T-helper 2 cell treated with Interferon-gamma antibody and Interleukin-4, amounts not matched to agents 100 ng/mL and 5 ng/mL, for 36 hours (primary cell): ENCODE measurements at regions not wholly inside any gene's neighbourhood (a gene's known extent, or its start where the extent isn't known, plus 50 kb on each side); places are given as distances from the start of the nearest gene placed in this dataset.
"Not testable (repeated sequence)": the region's sequence is repeated elsewhere in the genome, so short reads cannot be mapped to it uniquely, and the experiment has no call there.

Source experiments
- intact Hi-C: fragments of 100-400 bp; cut with micrococcal nuclease; formaldehyde crosslinking; loops from one replicate; pipeline ENCODE4 v1.15.1; 2023

DNA sequence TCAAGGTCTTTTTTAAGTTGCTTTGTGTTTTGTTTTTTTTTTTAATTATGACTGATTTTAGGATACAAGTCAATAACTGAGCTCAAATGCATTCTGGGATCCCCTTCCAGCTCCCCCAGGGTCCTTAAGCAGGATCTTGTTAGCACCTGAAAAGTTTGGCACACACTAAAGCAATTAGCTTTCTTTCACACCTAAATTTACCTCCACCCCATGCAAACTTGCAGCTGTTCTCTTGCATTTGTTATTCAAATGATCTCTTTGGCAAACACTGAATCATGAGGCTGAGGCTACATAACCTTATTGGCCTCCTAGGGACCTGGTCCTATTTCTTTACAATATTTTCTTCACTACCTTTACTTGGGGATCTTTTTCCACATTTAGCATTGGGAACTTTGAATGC is 2026.1 kb upstream of the CELF4 start:
- intact Hi-C loops = no loop called here

DNA sequence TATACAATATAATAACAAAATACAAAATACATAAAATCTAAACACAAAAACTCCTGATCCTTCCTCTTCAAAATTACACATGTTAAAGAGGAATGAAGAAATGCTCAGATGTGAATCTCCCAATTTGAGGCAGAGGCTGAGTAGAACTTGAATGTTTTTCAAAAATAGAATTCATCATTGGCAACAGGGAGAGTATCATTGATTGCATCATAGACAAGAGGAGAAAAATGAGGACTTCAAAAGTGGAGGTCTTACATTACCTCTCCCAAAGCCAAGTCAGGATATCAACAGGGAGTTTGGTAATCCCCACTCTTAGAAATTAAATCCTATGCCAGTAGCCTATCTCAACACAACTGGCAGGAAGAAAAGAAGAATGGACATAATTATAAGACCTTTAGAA is 2023.9 kb upstream of the CELF4 start:
- intact Hi-C loops = no loop called here

DNA sequence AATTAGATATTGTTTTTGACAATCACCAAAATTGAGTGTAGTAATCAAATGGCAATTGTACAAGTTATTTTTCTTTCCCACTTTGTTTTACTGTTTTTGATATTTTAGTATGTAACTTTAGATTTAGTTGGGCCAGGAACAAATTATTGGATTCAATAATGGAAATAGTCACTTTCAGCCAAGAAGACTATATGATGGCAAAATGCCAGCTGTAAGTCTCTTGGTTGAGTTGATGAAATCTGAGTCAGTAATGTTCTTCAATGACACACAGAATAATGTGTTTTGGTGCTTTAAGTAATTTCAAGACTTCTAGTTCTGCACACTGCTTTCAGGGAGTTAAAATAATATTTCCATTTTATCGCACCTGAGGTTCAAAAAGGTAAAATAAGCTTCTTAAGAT is 2022.0 kb upstream of the CELF4 start:
- intact Hi-C loops = no loop called here

DNA sequence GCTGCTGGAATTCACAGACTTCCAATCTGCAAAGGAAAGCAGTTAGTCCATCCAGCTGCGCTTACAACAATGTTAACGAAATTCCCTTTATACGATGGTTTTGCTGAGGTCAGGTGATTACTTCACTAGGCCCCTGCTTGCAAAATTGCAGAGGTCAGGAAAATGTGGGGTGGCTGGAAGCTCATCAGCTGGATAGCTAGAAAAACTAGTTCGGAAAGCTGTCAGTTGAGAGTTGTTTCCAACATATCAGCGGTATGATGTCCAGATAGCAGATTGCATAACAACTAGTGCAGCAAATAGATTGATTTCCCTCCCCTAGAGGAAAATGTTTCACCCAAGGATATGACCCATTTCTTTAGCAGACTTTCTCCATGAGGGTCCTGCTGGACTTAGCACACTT is 2021.1 kb upstream of the CELF4 start:
- intact Hi-C loops = no loop called here

DNA sequence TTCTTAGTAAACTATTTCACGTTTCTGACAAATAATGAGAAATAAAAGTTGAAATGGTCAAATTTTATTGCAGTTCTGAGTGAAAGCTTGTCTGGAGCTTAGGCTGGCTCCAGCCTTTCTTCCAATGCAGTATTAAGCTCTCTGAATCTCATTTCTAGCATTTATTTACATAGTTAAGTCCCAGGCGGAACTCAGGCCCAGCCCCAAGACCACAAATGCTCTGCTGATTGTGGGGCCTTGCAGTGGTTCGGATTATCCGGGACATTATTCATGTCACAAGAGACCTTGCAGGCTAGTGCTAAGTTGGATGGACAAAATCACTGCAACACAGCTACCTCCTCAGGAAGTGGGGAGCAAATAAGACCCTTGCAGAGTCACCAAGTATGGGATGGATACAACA is 2009.3 kb upstream of the CELF4 start:
- intact Hi-C loops = no loop called here

DNA sequence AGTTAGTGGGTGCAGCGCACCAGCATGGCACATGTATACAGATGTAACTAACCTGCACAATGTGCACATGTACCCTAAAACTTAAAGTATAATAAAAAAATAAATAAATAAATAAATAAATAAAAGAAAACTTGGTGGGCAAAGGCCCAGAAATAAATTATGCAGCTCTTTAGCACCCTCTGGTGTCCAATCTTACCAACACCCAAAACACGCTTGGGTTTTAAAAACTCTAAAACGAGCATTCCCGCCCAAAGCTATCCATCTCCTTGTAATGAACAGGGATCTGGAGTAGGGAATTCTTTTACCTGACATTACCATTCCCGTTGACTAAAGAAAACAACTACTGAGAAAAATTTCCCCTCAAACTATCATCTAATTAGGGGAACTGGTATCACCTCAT is 2005.9 kb upstream of the CELF4 start:
- intact Hi-C loops = no loop called here

DNA sequence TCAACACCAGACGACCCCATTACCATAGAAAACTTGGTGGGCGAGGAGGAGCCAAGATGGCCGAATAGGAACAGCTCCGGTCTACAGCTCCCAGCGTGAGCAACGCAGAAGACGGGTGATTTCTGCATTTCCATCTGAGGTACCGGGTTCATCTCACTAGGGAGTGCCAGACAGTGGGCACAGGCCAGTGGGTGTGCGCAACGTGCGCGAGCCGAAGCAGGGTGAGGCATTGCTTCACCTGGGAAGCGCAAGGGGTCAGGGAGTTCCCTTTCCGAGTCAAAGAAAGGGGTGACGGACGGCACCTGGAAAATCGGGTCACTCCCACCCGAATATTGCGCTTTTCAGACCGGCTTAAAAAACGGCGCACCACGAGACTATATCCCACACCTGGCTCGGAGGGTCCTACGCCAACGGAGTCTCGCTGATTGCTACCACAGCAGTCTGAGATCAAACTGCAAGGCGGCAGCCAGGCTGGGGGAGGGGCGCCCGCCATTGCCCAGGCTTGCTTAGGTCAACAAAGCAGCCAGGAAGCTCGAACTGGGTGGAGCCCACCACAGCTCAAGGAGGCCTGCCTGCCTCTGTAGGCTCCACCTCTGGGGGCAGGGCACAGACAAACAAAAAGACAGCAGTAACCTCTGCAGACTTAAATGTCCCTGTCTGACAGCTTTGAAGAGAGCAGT is 2000.1 kb upstream of the CELF4 start:
- intact Hi-C loops = not testable (repeated sequence)

DNA sequence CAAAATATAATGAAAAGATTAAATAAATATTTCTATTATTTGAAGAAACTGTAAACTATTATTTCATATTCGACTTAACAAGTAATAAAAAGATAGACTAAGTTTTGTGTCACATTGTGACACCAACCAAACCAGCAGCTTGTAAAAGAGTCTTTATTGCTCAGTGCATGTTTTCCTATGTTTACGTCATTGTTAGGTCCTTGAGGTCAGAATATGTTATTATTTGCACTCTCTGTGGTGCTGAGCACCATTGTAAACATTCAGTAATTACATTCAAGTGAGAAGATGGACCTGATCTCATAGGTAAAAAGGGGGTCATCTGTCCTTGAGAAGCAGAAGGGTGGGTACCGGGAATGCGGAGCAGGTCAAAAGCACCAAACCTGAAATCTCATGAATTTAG is 1999.1 kb upstream of the CELF4 start:
- intact Hi-C loops = no loop called here

DNA sequence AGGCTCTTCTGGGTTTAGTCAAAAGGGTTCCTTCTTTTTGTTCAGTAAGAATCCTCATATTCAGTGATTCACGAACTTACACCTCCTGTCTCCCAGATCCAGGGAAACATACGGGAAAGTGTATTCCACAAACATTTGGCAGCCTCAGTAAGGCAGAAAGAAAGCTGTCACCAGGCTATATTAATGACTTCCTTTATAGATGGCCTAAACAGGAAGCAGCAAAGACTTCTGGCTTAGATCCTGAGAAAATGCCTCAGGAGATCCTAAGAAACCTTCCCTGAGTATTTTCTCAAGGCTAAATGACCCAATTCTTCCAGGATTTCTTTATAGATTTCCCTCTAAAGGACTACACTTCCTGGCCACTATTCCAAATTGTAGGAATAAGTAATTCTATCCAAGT is 1995.5 kb upstream of the CELF4 start:
- intact Hi-C loops = no loop called here

DNA sequence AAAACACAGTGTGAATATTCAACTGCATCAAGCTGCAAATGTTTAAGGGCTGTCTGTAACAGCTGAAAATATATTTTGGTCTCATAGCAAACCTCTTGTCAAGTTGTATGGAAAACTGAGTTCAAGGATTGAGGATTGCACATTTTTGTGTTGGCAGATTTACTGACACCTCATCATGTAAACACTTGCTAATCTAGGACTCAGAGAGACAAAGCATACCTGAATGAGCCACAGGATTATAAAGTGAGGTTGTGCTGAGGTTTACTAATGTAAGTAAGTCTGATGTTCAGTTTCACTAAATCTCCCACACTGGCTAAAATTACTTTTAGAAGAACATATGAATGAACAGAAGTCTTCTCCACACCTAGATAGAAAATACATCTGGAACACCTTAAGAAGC is 1993.1 kb upstream of the CELF4 start:
- intact Hi-C loops = no loop called here

DNA sequence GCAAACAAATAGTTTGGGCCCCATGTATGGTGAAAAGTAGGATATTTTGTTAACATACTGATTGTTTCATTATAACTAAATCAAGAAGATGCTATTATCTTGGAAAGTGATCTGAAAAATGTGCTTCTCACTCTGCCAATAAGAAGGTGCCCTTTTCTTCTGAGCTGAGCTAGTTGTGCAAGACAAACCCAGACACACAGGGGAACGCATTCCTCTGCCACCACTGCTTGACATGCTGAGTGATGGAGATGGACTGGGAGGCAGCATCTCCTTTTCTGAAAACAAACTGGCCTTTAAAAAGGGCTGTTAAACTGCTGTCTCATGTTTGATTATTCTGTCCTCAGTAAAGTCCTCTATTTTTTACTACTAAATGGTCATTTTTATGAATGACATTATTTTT is 1989.9 kb upstream of the CELF4 start:
- intact Hi-C loops = no loop called here

DNA sequence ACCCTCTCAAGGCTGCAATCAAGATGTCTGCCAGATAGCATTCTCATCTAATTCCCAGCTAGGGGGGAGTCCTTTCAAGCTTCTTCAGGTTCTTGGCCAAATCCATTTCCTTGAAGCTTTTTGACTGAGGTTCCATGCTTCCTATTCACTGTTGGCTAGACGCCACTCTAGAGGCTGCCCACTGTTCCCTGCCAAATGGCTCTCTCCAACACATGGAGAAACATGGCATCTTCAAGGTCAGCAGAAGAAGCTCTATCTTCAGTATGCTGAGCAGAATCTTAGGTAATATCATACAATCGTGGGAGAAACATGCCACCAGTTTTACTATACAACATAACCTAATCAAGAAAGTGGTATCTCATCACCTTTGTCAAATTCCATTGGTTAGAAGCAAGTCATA is 1985.1 kb upstream of the CELF4 start:
- intact Hi-C loops = no loop called here

DNA sequence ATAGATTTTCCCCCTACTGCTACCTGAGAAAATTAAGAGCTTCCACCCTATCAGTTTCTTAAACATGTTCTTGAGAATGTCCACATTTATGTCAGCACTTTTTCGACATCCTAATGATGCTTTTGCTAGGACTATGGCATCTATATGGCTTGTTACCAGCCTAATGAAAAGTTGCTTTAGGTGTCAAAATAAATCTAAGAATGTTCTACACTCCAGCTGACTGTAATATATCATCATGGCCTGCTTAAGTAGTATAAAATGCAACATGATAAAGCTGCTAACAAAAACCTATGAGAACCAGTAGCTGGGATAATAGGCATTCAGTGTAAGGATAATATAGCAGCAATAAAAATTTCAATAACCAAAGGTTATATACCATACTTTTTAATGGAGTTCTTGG is 1983.5 kb upstream of the CELF4 start:
- intact Hi-C loops = no loop called here

DNA sequence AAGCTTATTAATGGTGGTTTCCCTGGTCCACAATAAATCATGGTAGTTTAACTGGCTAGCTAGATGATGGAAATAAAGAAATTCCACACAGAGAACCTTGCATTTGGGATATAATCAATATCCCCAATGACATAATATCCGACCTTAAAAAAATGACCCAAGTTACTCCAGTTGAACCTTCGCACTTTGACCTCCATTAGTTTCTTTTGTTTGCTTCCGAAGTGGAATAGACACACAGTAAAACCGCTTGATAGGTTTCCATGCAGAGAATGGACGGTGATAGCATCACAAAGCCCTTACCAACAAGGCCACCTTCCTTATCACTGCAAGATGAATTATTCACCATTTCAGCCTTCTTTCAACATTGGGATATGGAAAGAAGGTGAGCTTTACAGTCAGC is 1966.1 kb upstream of the CELF4 start:
- intact Hi-C loops = no loop called here

DNA sequence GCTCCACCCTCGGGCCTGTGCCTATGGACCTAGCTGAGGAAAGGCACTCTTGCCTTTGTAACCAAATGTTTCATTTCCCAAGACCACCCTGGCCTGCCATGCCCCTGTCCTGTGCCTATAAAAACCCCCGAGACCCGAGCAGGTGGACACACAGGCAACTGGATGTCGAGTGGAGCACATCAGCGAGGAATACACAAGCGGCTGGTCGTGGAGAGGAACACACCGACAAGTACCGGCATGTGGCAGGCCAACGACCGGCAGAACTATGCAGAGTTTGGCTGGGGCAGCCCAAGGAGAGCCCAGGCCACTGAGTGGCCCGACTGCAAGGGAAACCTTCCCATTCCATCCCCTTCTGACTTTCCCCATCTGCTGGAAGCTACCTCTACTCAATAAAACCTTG is 1963.8 kb upstream of the CELF4 start:
- intact Hi-C loops = no loop called here

DNA sequence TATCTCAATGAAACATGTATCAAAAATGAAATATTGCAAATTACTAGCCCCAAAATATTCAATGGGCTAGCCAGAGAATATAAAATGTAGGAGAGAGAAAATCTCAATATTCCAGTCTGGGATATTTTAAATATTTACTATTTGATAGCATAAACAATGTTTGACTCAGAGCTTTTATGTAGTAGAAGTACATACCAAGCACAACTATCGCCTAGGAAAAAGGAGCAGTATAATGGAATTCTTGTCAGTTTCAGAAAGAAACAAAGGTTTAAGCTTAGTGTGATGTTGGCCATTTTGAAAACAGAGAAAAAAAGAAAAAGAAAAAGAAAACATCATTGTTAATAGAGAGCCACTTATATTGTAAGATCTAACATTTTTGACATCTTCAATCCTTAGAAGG is 1961.9 kb upstream of the CELF4 start:
- intact Hi-C loops = no loop called here

DNA sequence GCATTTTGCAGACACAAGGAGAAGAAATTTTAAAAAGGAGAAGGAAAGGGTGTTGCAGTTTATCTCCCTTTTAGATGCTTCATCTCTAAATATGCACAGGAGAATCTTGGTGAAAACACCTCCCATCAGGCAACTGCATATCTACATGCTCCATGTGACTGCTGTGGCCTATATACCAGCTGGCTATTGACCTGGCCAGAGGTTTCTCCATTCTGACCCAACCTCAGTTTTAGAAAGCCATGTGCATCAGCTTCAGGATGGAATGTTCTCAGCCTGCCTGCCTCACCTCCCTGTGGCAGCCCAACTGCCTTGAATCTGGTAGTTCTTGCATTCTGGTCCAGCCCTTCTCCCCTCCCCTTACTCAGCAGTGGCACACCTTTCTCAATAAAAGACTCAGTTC is 1958.8 kb upstream of the CELF4 start:
- intact Hi-C loops = no loop called here

DNA sequence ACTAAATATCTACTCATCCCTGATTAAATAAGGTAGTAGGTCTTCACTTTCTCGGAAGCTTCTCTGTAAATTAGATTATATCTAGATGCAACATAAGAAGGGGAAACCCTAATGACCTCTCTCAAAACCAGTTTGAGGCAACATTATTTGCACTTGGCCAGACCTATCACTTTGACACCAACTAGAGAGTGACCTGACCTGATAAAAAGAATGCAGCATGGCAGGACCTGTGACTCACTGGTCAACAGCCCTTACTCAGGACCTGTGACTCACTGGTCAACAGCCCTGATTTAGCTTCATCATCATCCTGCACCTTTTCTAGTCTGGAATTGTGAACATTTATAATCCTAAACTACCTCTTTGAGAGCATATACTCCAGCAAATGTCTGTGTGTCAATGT is 1957.7 kb upstream of the CELF4 start:
- intact Hi-C loops = no loop called here

DNA sequence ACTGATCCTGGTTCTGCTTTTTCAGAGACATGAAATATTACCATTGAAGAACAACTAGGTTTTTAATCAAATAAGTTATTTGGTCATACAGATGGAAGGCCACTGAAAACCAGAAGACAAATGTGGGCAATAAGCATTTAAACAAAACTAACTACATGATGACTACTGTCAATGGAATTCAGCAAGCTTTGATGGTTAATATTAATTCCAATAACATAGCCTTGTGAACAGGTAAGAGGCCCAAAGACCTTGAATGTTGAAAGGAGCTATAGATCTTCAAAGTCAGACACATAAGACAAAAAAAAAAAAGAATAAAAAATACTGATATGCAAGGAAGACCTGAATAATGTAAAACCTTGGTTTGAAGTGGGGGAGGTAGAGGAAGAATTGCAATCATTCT is 1955.6 kb upstream of the CELF4 start:
- intact Hi-C loops = no loop called here

DNA sequence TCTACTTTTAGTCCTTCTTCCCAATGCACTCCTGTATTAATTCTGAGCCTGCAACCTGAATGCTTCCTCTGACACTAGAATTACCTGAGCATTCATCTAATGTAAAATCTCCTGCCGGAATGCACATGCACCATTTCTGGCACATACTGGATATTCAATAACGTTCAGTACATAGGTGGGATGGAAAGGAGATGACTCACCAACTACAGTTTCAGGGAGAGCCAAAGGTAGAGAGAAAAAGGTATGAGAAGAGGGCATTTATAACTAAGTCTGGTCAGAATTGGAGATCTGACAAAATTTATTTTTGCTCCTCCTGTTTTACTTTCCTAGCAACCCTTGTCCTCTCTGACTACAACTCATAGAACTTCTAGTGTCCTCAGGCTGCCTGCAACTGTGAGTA is 1954.1 kb upstream of the CELF4 start:
- intact Hi-C loops = no loop called here

DNA sequence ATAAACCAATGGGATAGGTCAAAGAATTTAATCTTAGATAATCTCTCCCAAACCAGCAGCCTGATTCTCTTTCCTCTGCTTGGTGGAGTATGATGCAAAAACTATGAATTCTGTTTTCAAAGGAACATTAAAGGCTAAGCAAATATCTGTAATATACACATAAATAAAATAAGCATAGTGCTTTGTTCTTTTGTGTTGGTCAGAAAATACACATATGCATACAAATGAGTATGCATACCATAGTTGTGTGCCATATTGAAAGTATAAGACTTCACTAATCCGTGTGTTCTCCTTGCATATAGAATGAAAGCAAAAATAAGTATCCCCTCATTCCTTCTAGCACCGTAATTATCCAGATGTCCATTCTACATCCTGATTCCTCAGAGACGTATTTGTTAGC is 1949.7 kb upstream of the CELF4 start:
- intact Hi-C loops = no loop called here

DNA sequence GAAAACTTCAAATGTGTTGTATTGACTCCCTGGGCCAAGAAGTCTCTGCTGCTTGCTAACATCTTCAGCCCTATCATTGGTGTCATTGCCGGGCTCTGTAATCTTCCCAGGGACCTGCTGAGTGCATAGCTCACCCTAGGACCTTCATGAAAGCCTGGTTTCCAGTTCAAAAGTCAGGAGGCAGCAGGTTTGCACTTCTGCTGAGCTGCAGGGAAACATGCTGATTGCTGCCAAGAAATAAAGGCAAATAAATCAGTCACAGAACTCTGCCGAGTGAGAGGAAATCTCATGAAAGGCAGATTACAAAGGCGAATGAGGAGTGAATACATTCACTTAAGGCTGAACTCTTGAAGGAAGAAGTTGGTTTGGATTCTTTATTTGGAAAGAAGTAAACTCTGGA is 1947.6 kb upstream of the CELF4 start:
- intact Hi-C loops = no loop called here

DNA sequence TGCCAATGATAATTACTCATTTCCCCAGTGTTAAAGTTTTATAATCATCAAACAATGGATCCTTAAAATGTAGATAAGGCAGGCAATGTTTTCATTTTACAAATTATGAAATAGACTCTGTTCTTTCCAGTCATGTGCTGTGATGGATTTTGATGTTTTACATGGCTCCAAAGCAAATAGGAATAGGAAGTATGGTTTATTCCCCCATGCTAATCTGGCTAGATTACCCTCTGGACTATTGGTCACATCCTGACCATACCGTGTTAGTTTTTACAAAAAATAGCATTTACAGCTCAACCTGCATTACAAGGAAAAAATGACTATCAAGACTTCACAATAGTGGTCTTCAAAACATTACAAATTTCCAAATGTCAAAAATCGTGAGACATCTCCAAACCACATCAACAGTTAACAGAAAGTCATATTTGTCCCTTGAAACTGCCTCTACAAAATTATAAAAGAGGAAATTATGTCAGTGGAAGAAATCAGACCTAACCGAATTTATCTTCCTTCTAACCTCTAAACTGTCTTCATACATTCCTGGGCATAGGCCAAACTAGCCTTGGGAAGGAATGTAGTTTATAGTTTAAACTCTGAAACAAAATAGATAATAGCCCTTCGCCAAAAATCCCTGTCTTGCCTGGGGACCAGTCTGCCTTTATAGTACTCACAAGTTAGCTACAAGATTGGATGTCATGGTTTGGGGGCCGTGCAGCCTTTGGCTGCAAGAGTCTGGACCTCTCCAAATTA is 1941.2 kb upstream of the CELF4 start:
- intact Hi-C loops = no loop called here
